ENCODE measurements at regions not wholly inside any gene's neighbourhood (a gene's known extent, or its start where the extent isn't known, plus 50 kb on each side); places are given as distances from the start of the nearest gene placed in this dataset.

DNA sequence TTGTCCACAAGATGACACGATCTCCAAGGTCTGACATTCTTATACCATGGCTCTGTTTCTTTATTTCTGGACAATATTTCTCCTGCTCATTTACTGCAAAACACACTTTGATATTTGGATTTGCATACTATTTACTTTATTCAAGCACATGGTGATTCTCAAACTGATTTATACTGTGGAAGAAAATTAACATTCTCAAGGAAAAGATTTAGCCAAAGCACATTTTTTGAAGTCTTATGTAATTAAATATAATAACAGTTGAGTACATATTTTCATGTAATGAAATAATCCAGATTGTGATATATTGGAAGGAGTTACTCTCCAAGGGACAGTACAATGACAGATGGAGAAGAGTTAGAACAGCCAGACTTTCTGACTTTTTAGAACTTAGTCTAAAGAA lies 155.8 kb upstream of the CT83 start:
- Histone ChIP-seq H2BK15ac (ENCODE audit: low read depth, low read length) (no peak overlapping the region), H3K23me2 (ENCODE audit: insufficient read length, low read depth, low read length, poor library complexity, severe bottlenecking) (no peaks in the 10 kb centered on the region), H4K91ac (ENCODE audit: insufficient read length, low read depth, low read length) (no peak overlapping the region), H4K8ac (replicated peaks; ENCODE audit: insufficient read length, low read depth, low read length) (no peak overlapping the region), H2AK5ac (ENCODE audit: insufficient read length, low read length) (no peak overlapping the region), H3K4me1 (ENCODE audit: insufficient read depth, low read length) (no peaks in the 10 kb centered on the region), H3K27ac (ENCODE audit: insufficient read length, low read depth, low read length) (no peak overlapping the region), H3K4ac (ENCODE audit: low read depth, low read length) (no peak overlapping the region), H3K14ac (ENCODE audit: insufficient read depth, low read length) (no peak overlapping the region), H3K79me1 (ENCODE audit: insufficient read depth, low read depth, low read length, poor library complexity, severe bottlenecking) (no peaks in the 10 kb centered on the region), H3K9ac (ENCODE audit: extremely low read depth, insufficient read length, low read length) (no peak overlapping the region), H3K9me3 (ENCODE audit: control insufficient read depth, low read depth, low read length) (no peaks in the 10 kb centered on the region), H3K27me3 (ENCODE audit: insufficient read depth, low read length) (no peaks in the 10 kb centered on the region), H3K4me2 (ENCODE audit: insufficient read depth, insufficient read length, low read length) (no peak overlapping the region), H2BK120ac (ENCODE audit: low read depth, low read length, poor library complexity, severe bottlenecking) (no peak overlapping the region), H2AFZ (ENCODE audit: low read length) (no peak overlapping the region), H3K23ac (ENCODE audit: insufficient read length, low read depth, low read length) (no peak overlapping the region), H4K20me1 (ENCODE audit: control insufficient read depth, insufficient read depth, insufficient read length) (no peaks in the 10 kb centered on the region), H4K5ac (ENCODE audit: insufficient read length, low read depth, low read length) (no peak overlapping the region), H2BK5ac (ENCODE audit: insufficient read length, low read length) (no peak overlapping the region), H2BK12ac (ENCODE audit: insufficient read length, low read depth, low read length) (no peak overlapping the region), H3K56ac (ENCODE audit: insufficient read length, low read depth, low read length) (no peak overlapping the region), H3T11ph (ENCODE audit: low read length) (no peak overlapping the region), H2BK20ac (ENCODE audit: low read depth, low read length, poor library complexity, severe bottlenecking) (no peak overlapping the region), H3K79me2 (ENCODE audit: insufficient read depth, low read length) (no peaks in the 10 kb centered on the region), H3K18ac (ENCODE audit: insufficient read length, low read depth, low read length) (no peak overlapping the region)
- no peaks in the 10 kb centered on the region for H3K4me1 Mint-ChIP-seq
- TF ChIP-seq, protein P1, sequence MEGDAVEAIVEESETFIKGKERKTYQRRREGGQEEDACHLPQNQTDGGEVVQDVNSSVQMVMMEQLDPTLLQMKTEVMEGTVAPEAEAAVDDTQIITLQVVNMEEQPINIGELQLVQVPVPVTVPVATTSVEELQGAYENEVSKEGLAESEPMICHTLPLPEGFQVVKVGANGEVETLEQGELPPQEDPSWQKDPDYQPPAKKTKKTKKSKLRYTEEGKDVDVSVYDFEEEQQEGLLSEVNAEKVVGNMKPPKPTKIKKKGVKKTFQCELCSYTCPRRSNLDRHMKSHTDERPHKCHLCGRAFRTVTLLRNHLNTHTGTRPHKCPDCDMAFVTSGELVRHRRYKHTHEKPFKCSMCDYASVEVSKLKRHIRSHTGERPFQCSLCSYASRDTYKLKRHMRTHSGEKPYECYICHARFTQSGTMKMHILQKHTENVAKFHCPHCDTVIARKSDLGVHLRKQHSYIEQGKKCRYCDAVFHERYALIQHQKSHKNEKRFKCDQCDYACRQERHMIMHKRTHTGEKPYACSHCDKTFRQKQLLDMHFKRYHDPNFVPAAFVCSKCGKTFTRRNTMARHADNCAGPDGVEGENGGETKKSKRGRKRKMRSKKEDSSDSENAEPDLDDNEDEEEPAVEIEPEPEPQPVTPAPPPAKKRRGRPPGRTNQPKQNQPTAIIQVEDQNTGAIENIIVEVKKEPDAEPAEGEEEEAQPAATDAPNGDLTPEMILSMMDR (conservative IDR thresholded peaks at IDR 0.05): no peak
- no CpG with 5 or more reads among the region's 1 CpG for WGBS (ENCODE audit: extremely low coverage, insufficient read length, low lambda C conversion rate)
- H3K4me3 Mint-ChIP-seq: no peak overlapping the region
- peaks cover 6% of the 10 kb centered on the region for H3K27me3 Mint-ChIP-seq (ENCODE audit: low read depth)
- H3K9me3 Mint-ChIP-seq: peaks cover 0 to 2% of the 10 kb centered on the region in 2 experiments; a peak in 2 of 5 replicates
- DNase-seq: no peak
- no peak overlapping the region for H3K27ac Mint-ChIP-seq
- H3K36me3 Mint-ChIP-seq (ENCODE audit: insufficient read depth in 1 of 3, low read depth in 3 of 3): no peaks in the 10 kb centered on the region
